Trophoblast cell (in vitro differentiated cells and primary cell): ENCODE measurements at regions not wholly inside any gene's neighbourhood (a gene's known extent, or its start where the extent isn't known, plus 50 kb on each side); places are given as distances from the start of the nearest gene placed in this dataset.
A peak's percentile ranks its signal among the peaks of the same experiment; 100 is the strongest.

Experiments
- DNase-seq, 2 donors: peaks; one replicate each; pipeline ENCODE4 v3.0.0-alpha.2; 2016
- H2AFZ ChIP-seq: 2 replicates; pipeline ENCODE4 v1.6.1; 2013; ENCODE audit warnings: low read length, moderate library complexity, mild to moderate bottlenecking; ENCODE audit not compliant: insufficient read depth, poor library complexity
- H2AK5ac ChIP-seq: 2 replicates; pipeline ENCODE4 v1.6.1; 2013; ENCODE audit warnings: mild to moderate bottlenecking, low read length
- H2BK120ac ChIP-seq: 2 replicates; pipeline ENCODE4 v1.6.1; 2013; ENCODE audit warnings: low read length, mild to moderate bottlenecking, moderate library complexity; ENCODE audit not compliant: insufficient read depth, poor library complexity
- H2BK12ac ChIP-seq: 2 replicates; pipeline ENCODE4 v1.6.1; 2013; ENCODE audit warnings: mild to moderate bottlenecking, low read length, moderate library complexity
- H2BK5ac ChIP-seq: 2 replicates; pipeline ENCODE4 v1.6.1; 2013; ENCODE audit warnings: low read length, low read depth, moderate library complexity, mild to moderate bottlenecking; ENCODE audit not compliant: poor library complexity
- H3K14ac ChIP-seq: 2 replicates; pipeline ENCODE4 v1.6.1; 2013; ENCODE audit warnings: mild to moderate bottlenecking, low read length
- H3K18ac ChIP-seq: 2 replicates; pipeline ENCODE4 v1.6.1; 2013; ENCODE audit warnings: mild to moderate bottlenecking, low read length
- H3K23ac ChIP-seq: 2 replicates; pipeline ENCODE4 v1.6.1; 2013; ENCODE audit warnings: low read length
- H3K27ac ChIP-seq: 2 replicates; pipeline ENCODE4 v1.5.1; 2013; ENCODE audit warnings: low read depth, mild to moderate bottlenecking, inconsistent platforms, low read length, moderate library complexity
- H3K27me3 ChIP-seq: 2 replicates; pipeline ENCODE4 v1.6.1; 2013; ENCODE audit warnings: inconsistent platforms, mild to moderate bottlenecking, low read length, moderate library complexity; ENCODE audit not compliant: insufficient read depth
- H3K36me3 ChIP-seq, 2 experiments: 1 replicate in 1 of 2; 2 replicates in 1 of 2; pipeline ENCODE4 v1.6.1; 2013; ENCODE audit warnings: low read length in 2 of 2, mild to moderate bottlenecking in 2 of 2, moderate library complexity in 1 of 2; ENCODE audit not compliant: insufficient read depth in 2 of 2, control insufficient read depth in 1 of 2
- H3K4ac ChIP-seq: 2 replicates; pipeline ENCODE4 v1.6.1; 2013; ENCODE audit warnings: low read depth, mild to moderate bottlenecking, low read length, moderate library complexity
- H3K4me1 ChIP-seq, 2 experiments: 1 replicate in 1 of 2; 2 replicates in 1 of 2; pipeline ENCODE4 v1.6.1; 2013; ENCODE audit warnings: low read length in 2 of 2, mild to moderate bottlenecking in 2 of 2, moderate library complexity in 1 of 2; ENCODE audit not compliant: insufficient read depth in 2 of 2, control insufficient read depth in 1 of 2
- H3K4me2 ChIP-seq: 2 replicates; pipeline ENCODE4 v1.6.1; 2013; ENCODE audit warnings: inconsistent platforms, mild to moderate bottlenecking, low read length, moderate library complexity
- H3K4me3 ChIP-seq: 2 replicates; pipeline ENCODE4 v1.5.1; 2013; ENCODE audit warnings: mild to moderate bottlenecking, low read depth, low read length, inconsistent platforms
- H3K79me1 ChIP-seq: one replicate; pipeline ENCODE4 v1.6.1; 2013; ENCODE audit warnings: low read length
- H3K79me2 ChIP-seq: 2 replicates; pipeline ENCODE4 v1.6.1; 2013; ENCODE audit warnings: low read length, mild to moderate bottlenecking; ENCODE audit not compliant: control insufficient read depth, insufficient read depth, poor library complexity
- H3K9ac ChIP-seq: 2 replicates; pipeline ENCODE4 v1.6.1; 2013; ENCODE audit warnings: mild to moderate bottlenecking, low read length
- H3K9me3 ChIP-seq: 2 replicates; pipeline ENCODE4 v1.6.1; 2013; ENCODE audit warnings: low read depth, mild to moderate bottlenecking, control low read depth, inconsistent platforms, low read length; ENCODE audit not compliant: insufficient read depth
- H4K12ac ChIP-seq: 2 replicates; pipeline ENCODE4 v1.6.1; 2013; ENCODE audit warnings: low read depth, mild to moderate bottlenecking, low read length, moderate library complexity
- H4K8ac ChIP-seq: 2 replicates; pipeline ENCODE4 v1.6.1; 2013; ENCODE audit warnings: low read depth, mild to moderate bottlenecking, low read length, moderate library complexity
- H4K91ac ChIP-seq: one replicate; pipeline ENCODE4 v1.6.1; 2013; ENCODE audit warnings: low read depth, mild to moderate bottlenecking, low read length, moderate library complexity
- WGBS: extraction: QIAGEN DNeasy Blood & Tissue Kit; methylation state at CpG from one replicate; pipeline ENCODE4 v1.1.7; 2013; ENCODE audit warnings: missing lambda C conversion rate; ENCODE audit not compliant: insufficient read length, insufficient coverage; ENCODE audit errors: extremely low coverage; 5-methylcytosine and 5-hydroxymethylcytosine counted together

- no peak overlapping the region for H3K23ac ChIP-seq
- no peak overlapping the region for H4K12ac ChIP-seq
- no CpG with 5 or more reads among the region's 3 CpGs for WGBS
- H4K8ac ChIP-seq, result no peak overlapping the region
- H2AFZ ChIP-seq, result no peak overlapping the region
- no peaks in the 10 kb centered on the region for H3K79me1 ChIP-seq
- H3K9ac ChIP-seq, result no peak overlapping the region
- no peak overlapping the region for H2BK12ac ChIP-seq
- no peak overlapping the region for H3K14ac ChIP-seq
- no peak overlapping the region for H4K91ac ChIP-seq
- no peaks in the 10 kb centered on the region for H3K27me3 ChIP-seq
- H3K4me1 ChIP-seq, result peaks cover 0 to 3% of the 10 kb centered on the region in 2 experiments
- no peak overlapping the region for H2BK120ac ChIP-seq
- H3K4ac ChIP-seq, result no peak overlapping the region
- H3K18ac ChIP-seq, result no peak overlapping the region
- peak; percentile 9 to 35 for DNase-seq
- no peak overlapping the region for H2AK5ac ChIP-seq
- no peaks in the 10 kb centered on the region for H3K36me3 ChIP-seq
- H3K9me3 ChIP-seq, result no peaks in the 10 kb centered on the region
- H3K79me2 ChIP-seq, result no peaks in the 10 kb centered on the region
- H3K4me2 ChIP-seq, result no peak overlapping the region
- H2BK5ac ChIP-seq, result no peak overlapping the region
- H3K4me3 ChIP-seq, result no peak overlapping the region
- H3K27ac ChIP-seq, result no peak overlapping the region
Measured at GRCh38 chr6:164756142-164756541, 553.3 kb downstream of the C6orf118 start.

- Histone ChIP-seq H3K27me3 (no peaks in the 10 kb centered on the region), H3K18ac (no peak overlapping the region), H2AFZ (no peak overlapping the region), H3K79me2 (no peaks in the 10 kb centered on the region), H2BK12ac (no peak overlapping the region), H3K9me3 (no peaks in the 10 kb centered on the region), H3K36me3 (no peaks in the 10 kb centered on the region), H3K27ac (no peak overlapping the region), H3K14ac (no peak overlapping the region), H3K9ac (no peak overlapping the region), H3K23ac (no peak overlapping the region), H3K4me2 (no peak overlapping the region), H4K8ac (no peak overlapping the region), H2BK120ac (no peak overlapping the region), H4K91ac (no peak overlapping the region), H3K4me1 (peaks cover 0 to 3% of the 10 kb centered on the region in 2 experiments), H3K4ac (no peak overlapping the region), H2AK5ac (no peak overlapping the region), H3K4me3 (no peak overlapping the region), H2BK5ac (no peak overlapping the region), H4K12ac (no peak overlapping the region), H3K79me1 (no peaks in the 10 kb centered on the region)
- no peak for DNase-seq
Measured at GRCh38 chr6:164753517-164753916, 555.9 kb downstream of the C6orf118 start.

- Histone ChIP-seq H2BK5ac (no peak overlapping the region), H3K14ac (no peak overlapping the region), H3K4me1 (peaks cover 0 to 3% of the 10 kb centered on the region in 2 experiments), H3K4ac (no peak overlapping the region), H3K27ac (no peak overlapping the region), H3K27me3 (no peaks in the 10 kb centered on the region), H4K91ac (no peak overlapping the region), H4K12ac (no peak overlapping the region), H2BK12ac (no peak overlapping the region), H2BK120ac (no peak overlapping the region), H3K18ac (no peak overlapping the region), H3K36me3 (no peaks in the 10 kb centered on the region), H3K4me2 (no peak overlapping the region), H3K9me3 (no peaks in the 10 kb centered on the region), H3K79me2 (no peaks in the 10 kb centered on the region), H3K79me1 (no peaks in the 10 kb centered on the region), H3K9ac (no peak overlapping the region), H3K4me3 (no peak overlapping the region), H4K8ac (no peak overlapping the region), H3K23ac (no peak overlapping the region), H2AFZ (no peak overlapping the region), H2AK5ac (no peak overlapping the region)
- no CpG with 5 or more reads among the region's 5 CpGs for WGBS
- no peak for DNase-seq
Measured at GRCh38 chr6:164751395-164751794, 558.0 kb downstream of the C6orf118 start.

- Histone ChIP-seq H3K4me2 (no peak overlapping the region), H3K36me3 (no peaks in the 10 kb centered on the region), H3K18ac (no peak overlapping the region), H3K79me1 (no peaks in the 10 kb centered on the region), H2BK5ac (no peak overlapping the region), H3K9ac (no peak overlapping the region), H3K23ac (no peak overlapping the region), H4K91ac (no peak overlapping the region), H3K4ac (no peak overlapping the region), H4K12ac (no peak overlapping the region), H3K27me3 (no peaks in the 10 kb centered on the region), H3K4me3 (no peak overlapping the region), H3K4me1 (peaks cover 0 to 3% of the 10 kb centered on the region in 2 experiments), H2BK12ac (no peak overlapping the region), H3K79me2 (no peaks in the 10 kb centered on the region), H3K9me3 (no peaks in the 10 kb centered on the region), H3K27ac (no peak overlapping the region), H2AK5ac (no peak overlapping the region), H4K8ac (no peak overlapping the region), H3K14ac (no peak overlapping the region), H2BK120ac (no peak overlapping the region), H2AFZ (no peak overlapping the region)
- WGBS, result no CpG with 5 or more reads among the region's 3 CpGs
- DNase-seq, result no peak
Measured at GRCh38 chr6:164750128-164750527, 559.3 kb downstream of the C6orf118 start.
